Cerebellar nuclear complex (tissue), 1 donor: ENCODE measurements at regions not wholly inside any gene's neighbourhood (a gene's known extent, or its start where the extent isn't known, plus 50 kb on each side); places are given as distances from the start of the nearest gene placed in this dataset.
A peak's percentile ranks its signal among the peaks of the same experiment; 100 is the strongest.

Experiments
- DNase-seq, 2 experiments: peaks; one replicate each; lab custom pipeline; 2025; lab: John Stamatoyannopoulos, UW

GRCh38 chr5:107146901-107147300 is 523.8 kb downstream of the EFNA5 start:
- no peak for DNase-seq

GRCh38 chr5:107135391-107135790 is 535.3 kb downstream of the EFNA5 start:
- no peak for DNase-seq

- DNase-seq = no peak
Observed at GRCh38 chr5:107134931-107135330, 535.8 kb downstream of the EFNA5 start.

- DNase-seq = no peak
Observed at GRCh38 chr5:107129051-107129450, 541.7 kb downstream of the EFNA5 start.

GRCh38 chr5:107127878-107128277 is 542.9 kb downstream of the EFNA5 start:
- DNase-seq = no peak

- DNase-seq = no peak
Observed at GRCh38 chr5:107126341-107126740, 544.4 kb downstream of the EFNA5 start.

GRCh38 chr5:107124376-107124775 is 546.4 kb downstream of the EFNA5 start:
- no peak for DNase-seq

GRCh38 chr5:107123014-107123413 is 547.7 kb downstream of the EFNA5 start:
- DNase-seq = no peak

- no peak for DNase-seq
Observed at GRCh38 chr5:107121793-107122519, 548.8 kb downstream of the EFNA5 start.

GRCh38 chr5:107119656-107120055 is 551.1 kb downstream of the EFNA5 start:
- DNase-seq = no peak

- no peak for DNase-seq
Observed at GRCh38 chr5:107118184-107119019, 552.3 kb downstream of the EFNA5 start.

- DNase-seq = peak in 1 of 2 experiments; percentile 13
Observed at GRCh38 chr5:107112216-107112615, 558.5 kb downstream of the EFNA5 start.

GRCh38 chr5:107104040-107104995 is 566.4 kb downstream of the EFNA5 start:
- no peak for DNase-seq

- no peak for DNase-seq
Observed at GRCh38 chr5:107103522-107103921, 567.2 kb downstream of the EFNA5 start.

- no peak for DNase-seq
Observed at GRCh38 chr5:107100121-107100520, 570.6 kb downstream of the EFNA5 start.

GRCh38 chr5:107099506-107099905 is 571.2 kb downstream of the EFNA5 start:
- DNase-seq = no peak

- no peak for DNase-seq
Observed at GRCh38 chr5:107092695-107093094, 578.0 kb downstream of the EFNA5 start.

GRCh38 chr5:107090506-107090905 is 580.2 kb downstream of the EFNA5 start:
- no peak for DNase-seq

GRCh38 chr5:107088907-107089306 is 581.8 kb downstream of the EFNA5 start:
- DNase-seq = no peak

GRCh38 chr5:107085572-107085971 is 585.2 kb downstream of the EFNA5 start:
- no peak for DNase-seq

GRCh38 chr5:107074996-107075395 is 595.7 kb downstream of the EFNA5 start:
- DNase-seq = no peak

GRCh38 chr5:107072967-107073366 is 597.8 kb downstream of the EFNA5 start:
- DNase-seq = no peak
